ENCODE measurements at regions not wholly inside any gene's neighbourhood (a gene's known extent, or its start where the extent isn't known, plus 50 kb on each side); places are given as distances from the start of the nearest gene placed in this dataset.

- no peak for TF ChIP-seq CTCF (IDR thresholded peaks at IDR 0.05; ENCODE audit: unreplicated experiment)
- no peak for DNase-seq (ENCODE audit: low spot score)
- Mint-ChIP-seq H3K9me3 (ENCODE audit: unreplicated experiment) (no peaks in the 10 kb centered on the region), H3K27ac (ENCODE audit: unreplicated experiment) (no peak overlapping the region), H3K27me3 (ENCODE audit: unreplicated experiment) (no peaks in the 10 kb centered on the region), H3K36me3 (ENCODE audit: low read depth, unreplicated experiment) (no peaks in the 10 kb centered on the region), H3K4me1 (ENCODE audit: unreplicated experiment) (no peaks in the 10 kb centered on the region), H3K4me3 (ENCODE audit: unreplicated experiment) (no peak overlapping the region)
Measured at GRCh38 chr2:225971433-225971832, 571.9 kb downstream of the NYAP2 start.

- H3K27ac Mint-ChIP-seq (ENCODE audit: unreplicated experiment), result peak overlapping the region; percentile 48
Measured at GRCh38 chr2:225948903-225949302, 549.4 kb downstream of the NYAP2 start.

GRCh38 chr2:225938991-225939390 is 539.5 kb downstream of the NYAP2 start:
- H3K4me3 Mint-ChIP-seq (ENCODE audit: unreplicated experiment), result no peak overlapping the region
- no peak overlapping the region for H3K27ac Mint-ChIP-seq (ENCODE audit: unreplicated experiment)
- DNase-seq (ENCODE audit: low spot score), result no peak
- no peak for TF ChIP-seq CTCF (IDR thresholded peaks at IDR 0.05; ENCODE audit: unreplicated experiment)
- no peaks in the 10 kb centered on the region for H3K9me3 Mint-ChIP-seq (ENCODE audit: unreplicated experiment)
- no peaks in the 10 kb centered on the region for H3K27me3 Mint-ChIP-seq (ENCODE audit: unreplicated experiment)
- no peaks in the 10 kb centered on the region for H3K4me1 Mint-ChIP-seq (ENCODE audit: unreplicated experiment)
- no peaks in the 10 kb centered on the region for H3K36me3 Mint-ChIP-seq (ENCODE audit: low read depth, unreplicated experiment)

More at GRCh38 chr2:225948903-225949302, 549.4 kb downstream of the NYAP2 start:
- Mint-ChIP-seq H3K4me3 (ENCODE audit: unreplicated experiment) (no peak overlapping the region), H3K4me1 (ENCODE audit: unreplicated experiment) (peaks cover 2% of the 10 kb centered on the region), H3K36me3 (ENCODE audit: low read depth, unreplicated experiment) (no peaks in the 10 kb centered on the region), H3K9me3 (ENCODE audit: unreplicated experiment) (no peaks in the 10 kb centered on the region), H3K27me3 (ENCODE audit: unreplicated experiment) (peaks cover 5% of the 10 kb centered on the region)
- no peak for TF ChIP-seq CTCF (IDR thresholded peaks at IDR 0.05; ENCODE audit: unreplicated experiment)
- peak; percentile 13 for DNase-seq (ENCODE audit: low spot score)

DNA sequence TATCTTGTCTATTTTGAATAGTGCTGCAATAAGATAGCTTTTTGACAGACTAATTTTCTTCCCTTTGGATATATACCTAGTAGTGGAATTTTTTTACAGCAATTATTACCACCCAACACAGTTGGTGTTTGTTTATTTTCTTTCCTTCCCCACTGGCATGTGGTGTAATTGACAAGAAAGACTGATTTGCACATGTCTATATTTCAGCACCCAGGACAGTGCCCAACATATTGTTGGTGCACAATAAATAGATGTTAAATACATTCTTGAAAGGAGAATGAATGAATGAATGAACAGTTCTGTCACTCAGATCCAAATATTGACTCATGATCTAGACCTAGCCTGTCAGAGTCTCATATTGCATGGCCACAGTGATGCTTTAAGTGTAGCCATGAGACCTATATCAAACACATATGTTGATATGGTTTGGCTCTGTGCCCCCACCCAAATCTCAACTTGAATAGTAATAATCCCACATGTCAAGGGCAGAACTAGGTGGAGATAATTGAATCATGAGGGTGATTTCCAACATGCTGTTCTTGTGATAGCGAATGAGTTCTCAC is 538.2 kb downstream of the NYAP2 start:
- Mint-ChIP-seq H3K27ac (ENCODE audit: unreplicated experiment) (no peak overlapping the region), H3K4me1 (ENCODE audit: unreplicated experiment) (no peaks in the 10 kb centered on the region), H3K4me3 (ENCODE audit: unreplicated experiment) (no peak overlapping the region), H3K9me3 (ENCODE audit: unreplicated experiment) (no peaks in the 10 kb centered on the region), H3K36me3 (ENCODE audit: low read depth, unreplicated experiment) (no peaks in the 10 kb centered on the region), H3K27me3 (ENCODE audit: unreplicated experiment) (no peaks in the 10 kb centered on the region)
- no peak for DNase-seq (ENCODE audit: low spot score)
- TF ChIP-seq CTCF (IDR thresholded peaks at IDR 0.05; ENCODE audit: unreplicated experiment), result no peak

GRCh38 chr2:225932811-225933413 is 533.4 kb downstream of the NYAP2 start:
- no peaks in the 10 kb centered on the region for H3K9me3 Mint-ChIP-seq (ENCODE audit: unreplicated experiment)
- no peak overlapping the region for H3K27ac Mint-ChIP-seq (ENCODE audit: unreplicated experiment)
- no peaks in the 10 kb centered on the region for H3K36me3 Mint-ChIP-seq (ENCODE audit: low read depth, unreplicated experiment)
- no peak for DNase-seq (ENCODE audit: low spot score)
- no peaks in the 10 kb centered on the region for H3K4me1 Mint-ChIP-seq (ENCODE audit: unreplicated experiment)
- H3K27me3 Mint-ChIP-seq (ENCODE audit: unreplicated experiment), result no peaks in the 10 kb centered on the region
- no peak overlapping the region for H3K4me3 Mint-ChIP-seq (ENCODE audit: unreplicated experiment)
- TF ChIP-seq CTCF (IDR thresholded peaks at IDR 0.05; ENCODE audit: unreplicated experiment), result no peak

All from endothelial cell (in vitro differentiated cells).